ENCODE measurements at regions not wholly inside any gene's neighbourhood (a gene's known extent, or its start where the extent isn't known, plus 50 kb on each side); places are given as distances from the start of the nearest gene placed in this dataset.

DNA sequence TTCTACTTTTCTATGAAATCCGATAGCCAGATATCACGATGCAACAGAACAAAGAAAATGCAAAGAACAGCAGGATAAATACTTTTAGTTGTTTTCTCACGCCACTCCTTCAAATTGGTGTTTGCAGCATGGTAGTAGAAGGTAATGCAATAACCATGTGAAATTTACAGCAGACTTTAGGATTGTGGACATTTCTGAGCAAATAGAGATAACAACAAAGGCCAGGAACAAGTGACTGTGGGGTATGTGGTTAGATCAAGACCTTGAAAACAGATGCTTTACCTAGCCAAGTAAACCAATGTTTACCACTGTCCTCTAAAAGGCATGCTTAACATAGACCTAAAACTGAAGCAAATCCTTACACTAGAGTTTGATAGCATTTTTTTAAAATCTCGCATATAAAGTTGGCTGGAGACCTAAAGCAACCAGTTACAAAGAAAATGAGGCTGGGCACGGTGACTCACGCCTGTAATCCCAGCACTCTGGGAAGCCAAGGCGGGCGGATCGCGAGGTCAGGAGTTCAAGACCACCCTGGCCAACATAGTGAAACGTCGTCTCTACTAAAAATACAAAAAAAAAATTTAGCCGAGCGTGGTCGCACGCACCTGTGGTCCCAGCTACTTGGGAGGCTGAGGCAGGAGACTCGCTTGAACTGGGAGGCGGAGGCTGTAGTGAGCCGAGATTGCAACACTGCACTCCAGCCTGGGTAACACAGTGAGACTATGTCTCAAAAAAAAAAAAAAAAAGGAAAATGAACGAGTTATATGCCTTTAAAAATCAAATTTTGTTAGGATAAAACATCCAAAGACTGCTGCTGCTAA is 123.2 kb upstream of the FOXN3 start:
- peaks cover 24% of the 10 kb centered on the region for H3K4me1 ChIP-seq (ENCODE audit: control insufficient read depth, insufficient read depth, low read length)
- no peaks in the 10 kb centered on the region for H3K27me3 ChIP-seq (ENCODE audit: control insufficient read depth, insufficient read depth, low read length)
- H3K9ac ChIP-seq (ENCODE audit: low read length), result no peak overlapping the region
- peak overlapping the region; percentile 2; the same call in 1 of the 2 replicates for H3K27ac ChIP-seq (ENCODE audit: low read depth, low read length)
- H3K36me3 ChIP-seq (ENCODE audit: control insufficient read depth, insufficient read depth, low read length), result no peaks in the 10 kb centered on the region
- H3K4me3 ChIP-seq (ENCODE audit: low read depth, low read length), result no peak overlapping the region
- no peaks in the 10 kb centered on the region for H3K9me3 ChIP-seq (ENCODE audit: control insufficient read depth, insufficient read depth, low read depth, low read length)

- no peak overlapping the region for H3K9ac ChIP-seq (ENCODE audit: low read length)
- H3K9me3 ChIP-seq (ENCODE audit: control insufficient read depth, insufficient read depth, low read depth, low read length), result no peaks in the 10 kb centered on the region
These were observed 120.9 kb upstream of the FOXN3 start for GRCh38 chr14:89537911-89538310.

GRCh38 chr14:89534902-89535685 is 118.1 kb upstream of the FOXN3 start:
- no peaks in the 10 kb centered on the region for H3K27me3 ChIP-seq (ENCODE audit: control insufficient read depth, insufficient read depth, low read length)
- peaks cover 11% of the 10 kb centered on the region for H3K4me1 ChIP-seq (ENCODE audit: control insufficient read depth, insufficient read depth, low read length)
- H3K9ac ChIP-seq (ENCODE audit: low read length), result no peak overlapping the region
- H3K27ac ChIP-seq (ENCODE audit: low read depth, low read length), result no peak overlapping the region
- no peak overlapping the region for H3K4me3 ChIP-seq (ENCODE audit: low read depth, low read length)
- H3K36me3 ChIP-seq (ENCODE audit: control insufficient read depth, insufficient read depth, low read length), result no peaks in the 10 kb centered on the region; the same call in 1 of the 2 replicates
- H3K9me3 ChIP-seq (ENCODE audit: control insufficient read depth, insufficient read depth, low read depth, low read length), result 0 out of 2 replicates have a peak, but pooled peaks cover 3% of the 10 kb centered on the region

More at GRCh38 chr14:89537911-89538310, 120.9 kb upstream of the FOXN3 start:
- no peak overlapping the region for H3K27ac ChIP-seq (ENCODE audit: low read depth, low read length)
- no peak overlapping the region for H3K4me3 ChIP-seq (ENCODE audit: low read depth, low read length)
- H3K36me3 ChIP-seq (ENCODE audit: control insufficient read depth, insufficient read depth, low read length), result no peaks in the 10 kb centered on the region; the same call in 1 of the 2 replicates
- H3K27me3 ChIP-seq (ENCODE audit: control insufficient read depth, insufficient read depth, low read length), result no peaks in the 10 kb centered on the region
- peaks cover 18% of the 10 kb centered on the region for H3K4me1 ChIP-seq (ENCODE audit: control insufficient read depth, insufficient read depth, low read length)

GRCh38 chr14:89533766-89534165 is 116.7 kb upstream of the FOXN3 start:
- Histone ChIP-seq H3K27me3 (ENCODE audit: control insufficient read depth, insufficient read depth, low read length) (no peaks in the 10 kb centered on the region), H3K36me3 (ENCODE audit: control insufficient read depth, insufficient read depth, low read length) (no peaks in the 10 kb centered on the region; the same call in 1 of the 2 replicates), H3K9me3 (ENCODE audit: control insufficient read depth, insufficient read depth, low read depth, low read length) (peaks cover 5% of the 10 kb centered on the region; the same call in 1 of the 2 replicates), H3K4me3 (ENCODE audit: low read depth, low read length) (no peak overlapping the region), H3K4me1 (ENCODE audit: control insufficient read depth, insufficient read depth, low read length) (peaks cover 9% of the 10 kb centered on the region), H3K27ac (ENCODE audit: low read depth, low read length) (no peak overlapping the region), H3K9ac (ENCODE audit: low read length) (no peak overlapping the region)

DNA sequence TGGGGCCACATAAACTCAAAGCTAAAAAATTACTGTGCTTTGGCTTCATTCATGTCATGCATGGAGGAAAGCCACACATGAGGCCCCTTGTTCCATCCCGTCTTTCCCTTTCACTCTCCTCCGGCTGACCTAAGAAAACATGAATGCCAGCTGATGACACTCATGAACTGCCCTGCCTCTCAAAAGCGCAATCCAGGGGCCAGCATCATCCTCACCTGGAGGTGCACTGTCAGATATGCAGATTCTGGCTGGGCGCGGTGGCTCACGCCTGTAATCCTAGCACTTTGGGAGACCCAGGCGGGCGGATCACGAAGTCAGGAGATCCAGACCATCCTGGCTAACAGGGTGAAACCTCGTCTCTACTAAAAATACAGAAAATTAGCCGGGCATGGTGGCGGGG is 116.1 kb upstream of the FOXN3 start:
- H3K36me3 ChIP-seq (ENCODE audit: control insufficient read depth, insufficient read depth, low read length), result no peaks in the 10 kb centered on the region; the same call in 1 of the 2 replicates
- no peak overlapping the region for H3K9ac ChIP-seq (ENCODE audit: low read length)
- H3K4me3 ChIP-seq (ENCODE audit: low read depth, low read length), result no peak overlapping the region
- no peaks in the 10 kb centered on the region for H3K27me3 ChIP-seq (ENCODE audit: control insufficient read depth, insufficient read depth, low read length)
- H3K9me3 ChIP-seq (ENCODE audit: control insufficient read depth, insufficient read depth, low read depth, low read length), result peaks cover 6% of the 10 kb centered on the region; the same call in 1 of the 2 replicates
- peaks cover 8% of the 10 kb centered on the region for H3K4me1 ChIP-seq (ENCODE audit: control insufficient read depth, insufficient read depth, low read length)
- no peak overlapping the region for H3K27ac ChIP-seq (ENCODE audit: low read depth, low read length)

DNA sequence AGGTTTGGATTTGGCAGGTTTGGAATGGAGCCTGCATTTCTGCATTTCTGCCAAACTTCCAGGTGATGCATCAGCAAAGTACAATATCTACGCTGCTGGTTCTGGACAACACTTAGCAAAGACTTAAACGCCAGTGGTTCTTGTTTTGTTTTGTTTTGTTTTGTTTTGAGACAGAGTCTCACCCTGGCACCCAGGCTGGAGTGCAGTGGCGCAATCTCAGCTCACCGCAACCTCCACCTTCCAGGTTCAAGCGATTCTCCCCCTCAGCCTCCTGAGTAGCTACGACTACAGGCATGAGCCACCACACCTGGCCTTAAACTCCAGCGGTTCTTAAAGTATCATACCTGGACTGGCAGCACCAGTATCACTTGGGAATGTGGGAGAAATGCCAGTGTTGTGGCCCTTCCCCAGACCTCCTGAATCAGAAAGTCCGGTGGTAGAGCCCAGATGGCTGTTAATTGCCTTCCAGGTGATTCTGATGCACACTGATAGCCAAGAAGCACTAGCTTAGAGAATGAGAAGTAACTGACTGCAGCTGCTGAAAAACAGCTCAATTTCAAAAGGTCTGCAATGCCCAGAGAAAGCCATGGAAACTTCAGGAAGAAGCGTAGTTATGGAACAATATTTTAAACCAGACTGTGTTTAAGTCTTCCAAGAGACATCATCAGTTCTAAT is 114.8 kb upstream of the FOXN3 start:
- no peaks in the 10 kb centered on the region; the same call in 1 of the 2 replicates for H3K36me3 ChIP-seq (ENCODE audit: control insufficient read depth, insufficient read depth, low read length)
- no peak overlapping the region for H3K4me3 ChIP-seq (ENCODE audit: low read depth, low read length)
- no peak overlapping the region for H3K9ac ChIP-seq (ENCODE audit: low read length)

GRCh38 chr14:89524990-89525667 is 108.1 kb upstream of the FOXN3 start:
- Histone ChIP-seq H3K4me1 (ENCODE audit: control insufficient read depth, insufficient read depth, low read length) (no peaks in the 10 kb centered on the region), H3K36me3 (ENCODE audit: control insufficient read depth, insufficient read depth, low read length) (no peaks in the 10 kb centered on the region), H3K9me3 (ENCODE audit: control insufficient read depth, insufficient read depth, low read depth, low read length) (peaks cover 12% of the 10 kb centered on the region; the same call in 1 of the 2 replicates), H3K27me3 (ENCODE audit: control insufficient read depth, insufficient read depth, low read length) (no peaks in the 10 kb centered on the region), H3K9ac (ENCODE audit: low read length) (no peak overlapping the region), H3K27ac (ENCODE audit: low read depth, low read length) (no peak overlapping the region), H3K4me3 (ENCODE audit: low read depth, low read length) (no peak overlapping the region)

More for the DNA sequence above, 114.8 kb upstream of the FOXN3 start:
- H3K27me3 ChIP-seq (ENCODE audit: control insufficient read depth, insufficient read depth, low read length), result no peaks in the 10 kb centered on the region
- peaks cover 6% of the 10 kb centered on the region for H3K4me1 ChIP-seq (ENCODE audit: control insufficient read depth, insufficient read depth, low read length)
- peaks cover 6% of the 10 kb centered on the region; the same call in 1 of the 2 replicates for H3K9me3 ChIP-seq (ENCODE audit: control insufficient read depth, insufficient read depth, low read depth, low read length)
- 0 out of 2 replicates have a peak overlapping the region, but pooled peaks have one; percentile 23 for H3K27ac ChIP-seq (ENCODE audit: low read depth, low read length)

DNA sequence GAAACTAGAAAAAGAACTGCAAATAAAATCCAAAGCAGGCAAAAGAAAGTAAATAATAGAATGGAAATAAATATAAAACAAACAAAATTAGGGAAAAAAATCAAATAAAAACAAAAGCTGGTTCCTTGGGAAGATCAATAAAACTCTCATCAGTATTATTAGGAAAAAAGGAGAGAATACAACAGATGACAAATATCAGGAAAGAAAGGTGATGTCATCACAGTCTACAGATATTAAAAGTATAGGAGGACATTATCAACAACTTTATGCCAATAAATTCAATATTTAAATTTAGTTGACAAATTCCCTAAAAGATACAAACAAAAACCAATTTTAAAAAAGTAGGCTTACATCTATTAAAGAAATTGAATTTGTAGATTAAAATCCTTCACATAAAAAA is 107.4 kb upstream of the FOXN3 start:
- Histone ChIP-seq H3K4me1 (ENCODE audit: control insufficient read depth, insufficient read depth, low read length) (peaks cover 4% of the 10 kb centered on the region; the same call in 1 of the 2 replicates), H3K27me3 (ENCODE audit: control insufficient read depth, insufficient read depth, low read length) (no peaks in the 10 kb centered on the region), H3K4me3 (ENCODE audit: low read depth, low read length) (no peak overlapping the region), H3K36me3 (ENCODE audit: control insufficient read depth, insufficient read depth, low read length) (no peaks in the 10 kb centered on the region), H3K27ac (ENCODE audit: low read depth, low read length) (no peak overlapping the region), H3K9me3 (ENCODE audit: control insufficient read depth, insufficient read depth, low read depth, low read length) (peaks cover 10% of the 10 kb centered on the region; the same call in 1 of the 2 replicates), H3K9ac (ENCODE audit: low read length) (no peak overlapping the region)

GRCh38 chr14:89521988-89522387 is 105.0 kb upstream of the FOXN3 start:
- Histone ChIP-seq H3K36me3 (ENCODE audit: control insufficient read depth, insufficient read depth, low read length) (no peaks in the 10 kb centered on the region), H3K27ac (ENCODE audit: low read depth, low read length) (no peak overlapping the region), H3K27me3 (ENCODE audit: control insufficient read depth, insufficient read depth, low read length) (no peaks in the 10 kb centered on the region), H3K4me1 (ENCODE audit: control insufficient read depth, insufficient read depth, low read length) (peaks cover 4% of the 10 kb centered on the region; the same call in 1 of the 2 replicates), H3K9me3 (ENCODE audit: control insufficient read depth, insufficient read depth, low read depth, low read length) (peaks cover 8% of the 10 kb centered on the region; the same call in 1 of the 2 replicates), H3K9ac (ENCODE audit: low read length) (no peak overlapping the region), H3K4me3 (ENCODE audit: low read depth, low read length) (no peak overlapping the region)

DNA sequence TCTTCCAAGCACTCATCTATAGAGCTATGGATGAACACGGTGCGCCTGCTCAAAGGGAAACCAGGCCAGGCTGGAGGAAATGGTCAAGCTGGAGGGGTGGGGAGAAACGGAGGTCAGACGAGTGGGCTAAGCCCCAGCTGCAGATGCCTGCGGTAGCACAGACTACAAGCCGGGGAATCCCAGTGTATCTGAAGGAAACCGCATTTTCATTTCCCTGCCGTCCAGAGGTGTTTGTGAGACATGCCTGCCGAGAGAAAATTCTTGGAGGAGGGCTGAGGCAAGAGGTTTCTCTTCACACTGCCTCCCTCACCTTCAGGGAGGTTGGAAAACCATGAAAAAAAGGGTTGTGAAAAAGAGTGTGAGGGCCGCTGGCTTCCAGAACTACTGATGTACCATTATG is 102.0 kb upstream of the FOXN3 start:
- H3K9ac ChIP-seq (ENCODE audit: low read length), result no peak overlapping the region
- peaks cover 8% of the 10 kb centered on the region; the same call in 1 of the 2 replicates for H3K9me3 ChIP-seq (ENCODE audit: control insufficient read depth, insufficient read depth, low read depth, low read length)
- H3K4me1 ChIP-seq (ENCODE audit: control insufficient read depth, insufficient read depth, low read length), result peaks cover 4% of the 10 kb centered on the region; the same call in 1 of the 2 replicates
- H3K27me3 ChIP-seq (ENCODE audit: control insufficient read depth, insufficient read depth, low read length), result no peaks in the 10 kb centered on the region
- H3K36me3 ChIP-seq (ENCODE audit: control insufficient read depth, insufficient read depth, low read length), result peaks cover 4% of the 10 kb centered on the region
- no peak overlapping the region for H3K27ac ChIP-seq (ENCODE audit: low read depth, low read length)
- H3K4me3 ChIP-seq (ENCODE audit: low read depth, low read length), result no peak overlapping the region

All from HUES6 (cell line).